Spleen (tissue), 11 donors: ENCODE measurements at regions not wholly inside any gene's neighbourhood (a gene's known extent, or its start where the extent isn't known, plus 50 kb on each side); places are given as distances from the start of the nearest gene placed in this dataset.
A peak's percentile ranks its signal among the peaks of the same experiment; 100 is the strongest.

Experiments
- DNase-seq: peaks from one replicate; pipeline ENCODE4 v3.0.0-alpha.2; 2020
- H3K27ac ChIP-seq, 8 donors: fragments of 200-600 bp; sonication (generic) in 7 of 8; 1 replicate in 4 of 8; 2 replicates in 4 of 8; pipeline versions ENCODE4 v1.5.0 to v1.8.0; 2016 to 2021; ENCODE audit warnings: inconsistent platforms in 4 of 8, mild to moderate bottlenecking in 4 of 8, moderate library complexity in 1 of 8
- H3K27me3 ChIP-seq, 7 donors: fragments of 200-600 bp; sonication (generic) in 6 of 7; replicated peaks in 1 of 7; 1 replicate in 4 of 7; 2 replicates in 3 of 7; pipeline versions ENCODE4 v1.5.0 to v1.8.0; 2016 to 2021; ENCODE audit warnings: inconsistent platforms in 3 of 7, mild to moderate bottlenecking in 1 of 7
- H3K36me3 ChIP-seq, 6 donors: fragments of 200-600 bp; sonication (generic) in 5 of 6; 1 replicate in 4 of 6; 2 replicates in 2 of 6; pipeline versions ENCODE4 v1.5.0 to v1.8.0; 2016 to 2021; ENCODE audit warnings: inconsistent platforms in 2 of 6
- H3K4me1 ChIP-seq, 6 donors: fragments of 200-600 bp; sonication (generic) in 5 of 6; 1 replicate in 3 of 6; 2 replicates in 3 of 6; pipeline versions ENCODE4 v1.5.0 to v1.8.0; 2016 to 2021; ENCODE audit warnings: inconsistent platforms in 3 of 6
- H3K4me3 ChIP-seq, 8 donors: fragments of 200-600 bp; sonication (generic) in 7 of 8; 1 replicate in 4 of 8; 2 replicates in 4 of 8; pipeline versions ENCODE4 v1.5.0 to v1.8.0; 2016 to 2021; ENCODE audit warnings: inconsistent platforms in 4 of 8, mild to moderate bottlenecking in 4 of 8, moderate library complexity in 2 of 8
- H3K9me3 ChIP-seq, 8 donors: fragments of 200-600 bp; sonication (generic) in 7 of 8; 1 replicate in 4 of 8; 2 replicates in 4 of 8; pipeline versions ENCODE4 v1.5.0 to v1.8.0; 2016 to 2021; ENCODE audit warnings: inconsistent platforms in 4 of 8
- POLR2A ChIP-seq, 3 donors: fragments of 450-650 bp; IDR thresholded peaks; one replicate each; pipeline ENCODE4 v1.5.1; 2017; ENCODE audit warnings: antibody characterized with exemption in 3 of 3, mild to moderate bottlenecking in 1 of 3
- POLR2AphosphoS5 ChIP-seq, 3 donors: sonication (generic); formaldehyde crosslinking; IDR thresholded peaks; one replicate each; pipeline ENCODE4 v1.5.1; 2017; ENCODE audit warnings: antibody characterized with exemption in 3 of 3
- WGBS, 5 donors: extraction: QIAGEN DNeasy Blood & Tissue Kit in 3 of 5; methylation state at CpG; one replicate each; pipeline versions ENCODE4 v1.1.5 to v1.1.7; 2013 to 2018; 5-methylcytosine and 5-hydroxymethylcytosine counted together
- intact Hi-C: fragments of 100-400 bp; cut with DNase I; formaldehyde crosslinking; loops from one replicate; pipeline ENCODE4 v1.15.0; 2023; ENCODE audit warnings: low total_unique reads
- TF ChIP-seq, protein P1 (sequence below), 11 experiments: fragments of 200-600 bp in 7 of 11; fragments of 450-650 bp in 4 of 11; sonication (generic) in 4 of 11; IDR thresholded peaks in 8 of 11; conservative IDR thresholded peaks in 3 of 11; 1 replicate in 7 of 11; 2 replicates in 4 of 11; pipeline versions ENCODE4 v1.4.0 to v1.8.0; 2016 to 2021; ENCODE audit warnings: antibody characterized with exemption in 11 of 11, inconsistent platforms in 4 of 11, mild to moderate bottlenecking in 1 of 11
- donor health status: healthy with polysubstance abuse.
- donor health status: DM: no; HTN: no; CAD: no; lungs with moderate emphysema.
- donor health status: DM: no; HTN: no; CAD: no.
- donor health status: Bipolar disorder and iron deficiency.
- donor health status: healthy.
- donor health status: DM: no; HTN: no; CAD: no.
- donor health status: DM: yes; HTN: yes; CAD: no.

- Histone ChIP-seq H3K4me3 (no peak overlapping the region), H3K27ac (no peak overlapping the region), H3K9me3 (no peaks in the 10 kb centered on the region), H3K4me1 (no peaks in the 10 kb centered on the region), H3K27me3 (no peaks in the 10 kb centered on the region), H3K36me3 (no peaks in the 10 kb centered on the region)
- TF ChIP-seq POLR2A (IDR thresholded peaks at IDR 0.05) (no peak), POLR2AphosphoS5 (IDR thresholded peaks at IDR 0.05) (no peak)
- TF ChIP-seq, protein P1, sequence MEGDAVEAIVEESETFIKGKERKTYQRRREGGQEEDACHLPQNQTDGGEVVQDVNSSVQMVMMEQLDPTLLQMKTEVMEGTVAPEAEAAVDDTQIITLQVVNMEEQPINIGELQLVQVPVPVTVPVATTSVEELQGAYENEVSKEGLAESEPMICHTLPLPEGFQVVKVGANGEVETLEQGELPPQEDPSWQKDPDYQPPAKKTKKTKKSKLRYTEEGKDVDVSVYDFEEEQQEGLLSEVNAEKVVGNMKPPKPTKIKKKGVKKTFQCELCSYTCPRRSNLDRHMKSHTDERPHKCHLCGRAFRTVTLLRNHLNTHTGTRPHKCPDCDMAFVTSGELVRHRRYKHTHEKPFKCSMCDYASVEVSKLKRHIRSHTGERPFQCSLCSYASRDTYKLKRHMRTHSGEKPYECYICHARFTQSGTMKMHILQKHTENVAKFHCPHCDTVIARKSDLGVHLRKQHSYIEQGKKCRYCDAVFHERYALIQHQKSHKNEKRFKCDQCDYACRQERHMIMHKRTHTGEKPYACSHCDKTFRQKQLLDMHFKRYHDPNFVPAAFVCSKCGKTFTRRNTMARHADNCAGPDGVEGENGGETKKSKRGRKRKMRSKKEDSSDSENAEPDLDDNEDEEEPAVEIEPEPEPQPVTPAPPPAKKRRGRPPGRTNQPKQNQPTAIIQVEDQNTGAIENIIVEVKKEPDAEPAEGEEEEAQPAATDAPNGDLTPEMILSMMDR (IDR thresholded peaks at IDR 0.05 in 8 of 11, conservative IDR thresholded peaks at IDR 0.05 in 3 of 11): no peak
- no peak for DNase-seq
- intact Hi-C loops: loop anchor here (5.0 kb wide), 1 partner anchor 702 kb away; no protein-coding TSS in a partner anchor
- WGBS, 5 donors: 70 to 96% (median 77%) methylated on average over 3 of the region's 3 CpGs
These were observed 364.2 kb upstream of the ZP4 start for GRCh38 chr1:238254935-238255334.

DNA sequence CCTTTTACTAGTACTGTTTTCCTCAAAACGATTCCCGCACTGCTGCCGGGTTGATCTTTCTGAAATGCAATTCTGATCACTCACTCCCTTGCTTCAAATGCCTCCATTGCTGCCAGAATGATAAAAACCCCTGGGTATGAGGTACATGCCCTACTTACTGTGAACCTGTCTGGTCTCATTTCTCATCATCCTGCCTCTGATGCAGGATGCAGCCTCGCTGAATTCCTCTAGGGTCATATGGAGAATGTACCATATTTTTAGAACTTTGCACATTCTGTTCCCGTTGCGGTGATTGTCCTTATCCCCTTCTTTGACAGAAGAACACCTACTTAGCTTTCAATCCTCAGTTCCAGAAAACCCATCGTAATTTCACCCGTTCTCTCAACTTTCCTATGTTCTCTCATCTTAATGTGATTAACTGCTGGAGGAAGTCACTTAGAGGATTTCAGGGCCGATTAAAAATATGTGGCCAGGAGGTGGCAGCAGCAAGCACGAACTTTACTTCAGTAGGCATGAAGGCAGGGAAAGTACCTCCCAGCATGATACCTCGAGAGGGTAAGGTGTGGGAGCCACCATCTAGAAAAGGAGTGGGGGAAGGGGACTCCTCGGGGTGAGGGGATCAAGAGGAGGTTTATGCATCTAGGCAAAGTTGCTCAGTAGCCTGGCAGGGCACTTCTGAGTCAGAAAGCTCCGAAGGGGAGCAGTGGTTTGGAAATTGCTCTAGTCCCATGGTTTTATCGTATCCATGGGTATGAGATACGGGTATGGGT, 361.5 kb upstream of the ZP4 start:
- H3K4me3 ChIP-seq: no peak overlapping the region
- no peaks in the 10 kb centered on the region for H3K27me3 ChIP-seq
- DNase-seq: no peak
- no peaks in the 10 kb centered on the region for H3K36me3 ChIP-seq
- no peaks in the 10 kb centered on the region for H3K4me1 ChIP-seq
- TF ChIP-seq POLR2A (IDR thresholded peaks at IDR 0.05): no peak
- TF ChIP-seq, protein P1 (IDR thresholded peaks at IDR 0.05 in 8 of 11, conservative IDR thresholded peaks at IDR 0.05 in 3 of 11): peak in 7 of 11 experiments; percentile 25 to 52 (median 40)
- H3K27ac ChIP-seq: no peak overlapping the region
- WGBS, 5 donors: 48 to 55% (median 53%) methylated on average over 15 of the region's 15 CpGs
- intact Hi-C loops: loop anchor here (5.0 kb wide), 1 partner anchor 705 kb away; no protein-coding TSS in a partner anchor
- no peaks in the 10 kb centered on the region for H3K9me3 ChIP-seq

DNA sequence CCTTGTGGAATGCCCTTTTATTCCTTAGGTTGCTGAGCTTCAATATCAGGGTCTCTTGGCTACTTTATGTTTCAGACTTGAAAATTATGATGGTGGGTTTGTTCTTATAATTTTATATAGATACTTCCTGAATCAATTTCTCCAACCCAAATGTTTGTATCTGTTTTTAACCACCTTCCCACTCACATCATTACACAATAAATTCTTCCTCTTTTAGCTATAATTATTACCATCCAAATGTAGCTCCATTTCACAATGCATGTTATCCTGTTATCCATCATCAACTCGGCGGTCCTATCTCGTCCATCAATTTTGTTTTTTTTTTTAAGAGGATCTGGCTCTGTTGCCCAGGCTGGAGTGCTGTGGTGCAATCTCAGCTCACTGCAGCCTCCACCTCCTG, 357.6 kb upstream of the ZP4 start:
- H3K36me3 ChIP-seq: no peaks in the 10 kb centered on the region
- intact Hi-C loops: no loop called here
- H3K4me3 ChIP-seq: no peak overlapping the region
- 39 to 68% (median 61%) methylated on average over 3 of the region's 3 CpGs for WGBS, 5 donors
- no peaks in the 10 kb centered on the region for H3K27me3 ChIP-seq
- H3K27ac ChIP-seq: no peak overlapping the region
- no peaks in the 10 kb centered on the region for H3K9me3 ChIP-seq
- no peak for TF ChIP-seq POLR2A (IDR thresholded peaks at IDR 0.05)
- TF ChIP-seq, protein P1 (IDR thresholded peaks at IDR 0.05 in 8 of 11, conservative IDR thresholded peaks at IDR 0.05 in 3 of 11): no peak
- no peak for TF ChIP-seq POLR2AphosphoS5 (IDR thresholded peaks at IDR 0.05)
- H3K4me1 ChIP-seq: no peaks in the 10 kb centered on the region
- DNase-seq: no peak

- Histone ChIP-seq H3K36me3 (no peaks in the 10 kb centered on the region), H3K27me3 (no peaks in the 10 kb centered on the region), H3K9me3 (peaks cover 0 to 5% (median 0%) of the 10 kb centered on the region in 8 donors), H3K27ac (no peak overlapping the region), H3K4me1 (no peaks in the 10 kb centered on the region), H3K4me3 (no peak overlapping the region)
- no peak for TF ChIP-seq POLR2AphosphoS5 (IDR thresholded peaks at IDR 0.05)
- DNase-seq: no peak
- 35 to 60% (median 51%) methylated on average over 1 of the region's 1 CpG for WGBS, 5 donors
- intact Hi-C loops: no loop called here
These were observed 351.5 kb upstream of the ZP4 start for GRCh38 chr1:238242181-238242580.
